AG04449 (cell line): ENCODE measurements at regions not wholly inside any gene's neighbourhood (a gene's known extent, or its start where the extent isn't known, plus 50 kb on each side); places are given as distances from the start of the nearest gene placed in this dataset.
"Not testable (repeated sequence)": the region's sequence is repeated elsewhere in the genome, so short reads cannot be mapped to it uniquely, and the experiment has no call there.

Experiments
- CTCF ChIA-PET: fragments of 350-600 bp; formaldehyde crosslinking; extraction: SDS; loops from one replicate; lab custom pipeline; 2021; ENCODE audit warnings: antibody characterized with exemption; lab: Yijun Ruan, JAX
- POLR2A ChIA-PET: fragments of 400-600, 350-600 bp; formaldehyde crosslinking; extraction: SDS; loops from one replicate; lab custom pipeline; 2020; ENCODE audit warnings: antibody characterized with exemption, inconsistent platforms; lab: Yijun Ruan, JAX
- DNase-seq: peaks from one replicate; pipeline ENCODE4 v3.0.0-alpha.2; 2010; ENCODE audit warnings: low read depth, low spot score
- H3K4me3 ChIP-seq: 2 replicates; pipeline ENCODE4 v1.5.1; 2011; ENCODE audit warnings: low read depth, mild to moderate bottlenecking, control low read depth, low read length
- TF ChIP-seq, protein P1 (sequence below): IDR thresholded peaks from one replicate; pipeline ENCODE4 v1.5.1; 2011; ENCODE audit warnings: mild to moderate bottlenecking, moderate library complexity, low read length, control low read depth, inconsistent platforms; ENCODE audit not compliant: insufficient read depth; ENCODE audit errors: missing control alignments

- DNase-seq, result no peak
- CTCF ChIA-PET, result no interaction called here
- H3K4me3 ChIP-seq, result no peak overlapping the region
- TF ChIP-seq, protein P1, sequence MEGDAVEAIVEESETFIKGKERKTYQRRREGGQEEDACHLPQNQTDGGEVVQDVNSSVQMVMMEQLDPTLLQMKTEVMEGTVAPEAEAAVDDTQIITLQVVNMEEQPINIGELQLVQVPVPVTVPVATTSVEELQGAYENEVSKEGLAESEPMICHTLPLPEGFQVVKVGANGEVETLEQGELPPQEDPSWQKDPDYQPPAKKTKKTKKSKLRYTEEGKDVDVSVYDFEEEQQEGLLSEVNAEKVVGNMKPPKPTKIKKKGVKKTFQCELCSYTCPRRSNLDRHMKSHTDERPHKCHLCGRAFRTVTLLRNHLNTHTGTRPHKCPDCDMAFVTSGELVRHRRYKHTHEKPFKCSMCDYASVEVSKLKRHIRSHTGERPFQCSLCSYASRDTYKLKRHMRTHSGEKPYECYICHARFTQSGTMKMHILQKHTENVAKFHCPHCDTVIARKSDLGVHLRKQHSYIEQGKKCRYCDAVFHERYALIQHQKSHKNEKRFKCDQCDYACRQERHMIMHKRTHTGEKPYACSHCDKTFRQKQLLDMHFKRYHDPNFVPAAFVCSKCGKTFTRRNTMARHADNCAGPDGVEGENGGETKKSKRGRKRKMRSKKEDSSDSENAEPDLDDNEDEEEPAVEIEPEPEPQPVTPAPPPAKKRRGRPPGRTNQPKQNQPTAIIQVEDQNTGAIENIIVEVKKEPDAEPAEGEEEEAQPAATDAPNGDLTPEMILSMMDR, result no peak
- POLR2A ChIA-PET, result no interaction called here
Observed at GRCh38 chr6:86147859-86148258, 505.2 kb upstream of the SYNCRIP start.

DNA sequence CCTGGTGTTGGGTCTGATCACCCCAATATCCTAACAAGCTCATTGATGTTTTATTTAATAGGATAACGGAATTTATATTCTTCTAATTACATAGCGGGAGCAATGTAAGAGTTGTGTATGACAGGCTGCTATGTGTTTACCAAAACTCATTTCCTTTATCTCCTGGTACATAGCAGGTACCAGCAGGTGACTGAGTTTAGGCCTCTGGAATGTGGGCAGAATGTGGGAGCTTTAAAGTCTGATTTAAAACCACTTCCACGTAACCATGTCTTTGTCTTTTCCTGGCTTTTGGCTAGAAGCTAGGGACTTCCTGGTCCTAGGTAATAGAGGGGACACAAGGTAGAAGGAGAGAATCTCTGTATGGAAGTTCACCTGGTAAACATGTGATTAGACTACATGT is 504.6 kb upstream of the SYNCRIP start:
- ChIA-PET CTCF (no interaction called here), POLR2A (no interaction called here)
- no peak for DNase-seq
- TF ChIP-seq, protein P1, result no peak
- H3K4me3 ChIP-seq, result no peak overlapping the region

- H3K4me3 ChIP-seq, POLR2A ChIA-PET, CTCF ChIA-PET, DNase-seq: not testable (repeated sequence)
Observed at GRCh38 chr6:86146751-86147150, 504.1 kb upstream of the SYNCRIP start.

- DNase-seq, result no peak
- ChIA-PET CTCF (no interaction called here), POLR2A (no interaction called here)
- TF ChIP-seq, protein P1, result no peak
- no peak overlapping the region for H3K4me3 ChIP-seq
Observed at GRCh38 chr6:86142326-86142725, 499.6 kb upstream of the SYNCRIP start.

GRCh38 chr6:86128130-86128814 is 485.6 kb upstream of the SYNCRIP start:
- H3K4me3 ChIP-seq, result no peak overlapping the region
- DNase-seq, result no peak
- TF ChIP-seq, protein P1, result no peak
- POLR2A ChIA-PET, result no interaction called here
- CTCF ChIA-PET, result no interaction called here

DNA sequence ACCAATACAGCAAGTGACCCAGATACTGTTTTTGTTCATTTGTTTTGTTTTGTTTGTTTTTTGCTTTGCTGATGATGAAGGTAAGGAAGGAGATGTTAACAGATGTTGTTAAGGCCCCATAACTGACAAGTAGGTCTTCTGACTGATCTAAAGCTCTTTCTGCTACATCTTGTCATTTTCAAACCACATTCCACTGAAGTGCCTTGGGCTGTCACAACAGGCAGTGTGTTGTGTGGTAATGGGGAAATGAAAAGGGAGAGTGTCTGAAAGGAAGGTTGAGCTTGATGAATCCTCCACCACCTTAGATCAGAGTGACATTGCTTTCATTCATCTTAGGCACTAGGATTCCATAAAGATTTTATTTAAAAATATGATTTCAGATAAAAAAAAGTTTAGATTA is 479.4 kb upstream of the SYNCRIP start:
- no peak for DNase-seq
- POLR2A ChIA-PET, result interaction anchor here (0.6 kb wide), 1 partner anchor 78 kb away, joined by 3 read pairs; no protein-coding TSS in a partner anchor
- TF ChIP-seq, protein P1, result no peak
- no peak overlapping the region for H3K4me3 ChIP-seq
- CTCF ChIA-PET, result no interaction called here

DNA sequence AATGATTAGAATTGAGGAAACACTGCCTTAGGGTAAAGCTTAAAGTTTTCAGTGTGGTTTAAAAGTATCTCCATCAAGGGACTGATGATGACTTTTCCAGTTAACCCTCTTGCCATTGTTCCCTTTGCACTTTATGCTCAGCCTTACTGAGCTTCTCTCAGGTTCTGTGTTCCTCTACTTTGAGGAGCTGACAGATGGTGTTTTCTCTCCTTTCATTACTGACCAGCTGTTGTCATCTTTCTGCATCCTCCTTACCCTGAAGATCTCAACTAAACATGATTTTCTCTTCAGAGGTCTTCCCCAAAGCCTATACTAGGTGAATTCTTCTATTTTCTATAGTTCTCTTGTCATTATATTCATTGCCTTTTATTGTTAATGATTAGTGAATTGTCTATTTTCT is 475.6 kb upstream of the SYNCRIP start:
- DNase-seq, result no peak
- ChIA-PET CTCF (no interaction called here), POLR2A (no interaction called here)
- TF ChIP-seq, protein P1, result no peak
- no peak overlapping the region for H3K4me3 ChIP-seq
